ENCODE measurements at regions not wholly inside any gene's neighbourhood (a gene's known extent, or its start where the extent isn't known, plus 50 kb on each side); places are given as distances from the start of the nearest gene placed in this dataset.

GRCh38 chr2:11945139-11946126 is 199.0 kb downstream of the LPIN1 start:
- intact Hi-C loops (cut with micrococcal nuclease), result loop anchor here (2.0 kb wide), 1 partner anchor 87 kb away; no protein-coding TSS in a partner anchor
- Histone ChIP-seq H3K4me3 (ENCODE audit: control extremely low read depth in 1 of 5, extremely low read depth in 1 of 5, insufficient read depth in 1 of 5, low read depth in 2 of 5, low read length in 4 of 5) (peak overlapping the region in 4 of 5 experiments; percentile 1 to 46 (median 16)), H3K9me3 (ENCODE audit: control extremely low read depth in 1 of 3, control insufficient read depth in 2 of 3, insufficient read depth in 1 of 3, low read length in 2 of 3) (no peaks in the 10 kb centered on the region), H3K79me2 (ENCODE audit: control insufficient read depth, insufficient read depth, low read length) (no peaks in the 10 kb centered on the region), H2AFZ (ENCODE audit: insufficient read depth, low read depth, low read length, poor library complexity, severe bottlenecking) (peak overlapping the region; percentile 67), H4K20me1 (ENCODE audit: control insufficient read depth, insufficient read depth, low read length, poor library complexity, severe bottlenecking) (no peaks in the 10 kb centered on the region), H3K36me3 (replicated peaks in 1 of 2; ENCODE audit: control extremely low read depth in 1 of 2, control insufficient read depth in 1 of 2, extremely low read depth in 1 of 2, insufficient read depth in 2 of 2, low read length in 1 of 2) (no peaks in the 10 kb centered on the region), H3K27me3 (replicated peaks in 1 of 4; ENCODE audit: control extremely low read depth in 1 of 4, control insufficient read depth in 3 of 4, insufficient read depth in 4 of 4, low read length in 3 of 4) (no peaks in the 10 kb centered on the region), H3K9ac (ENCODE audit: low read length) (peak overlapping the region; percentile 42), H3K4me2 (replicated peaks; ENCODE audit: low read depth, low read length, poor library complexity, severe bottlenecking) (peak overlapping the region; percentile 59), H3K4me1 (ENCODE audit: control insufficient read depth in 2 of 2, insufficient read depth in 2 of 2, low read length in 2 of 2) (peaks cover 21 to 26% of the 10 kb centered on the region in 2 donors), H3K27ac (ENCODE audit: low read length in 2 of 2) (peak overlapping the region; percentile 53 to 75)
- ChIA-PET CTCF (interaction anchor here (1.2 kb wide), 1 partner anchor 24 kb away, joined by 3 read pairs; no protein-coding TSS in a partner anchor), POLR2A (no interaction called here)
- no peaks in the 10 kb centered on the region for H3K27me3 Mint-ChIP-seq
- TF ChIP-seq EZH2 (IDR thresholded peaks at IDR 0.05; ENCODE audit: borderline replicate concordance, insufficient read depth, low read depth, low read length, poor library complexity, severe bottlenecking), result no peak
- TF ChIP-seq CTCF (IDR thresholded peaks at IDR 0.05), result no peak
- peak overlapping the region; percentile 95 for H3K27ac Mint-ChIP-seq
- peak; percentile 67 for ATAC-seq (ENCODE audit: low read depth)
- peak; percentile 54 for DNase-seq
- H3K4me1 Mint-ChIP-seq, result peaks cover 31% of the 10 kb centered on the region
- peak overlapping the region; percentile 84 for H3K4me3 Mint-ChIP-seq
- H3K9me3 Mint-ChIP-seq (ENCODE audit: insufficient read depth), result no peaks in the 10 kb centered on the region
- 29% methylated on average over 3 of the region's 5 CpGs for WGBS (ENCODE audit: insufficient coverage)

GRCh38 chr2:11947956-11948355 is 201.5 kb downstream of the LPIN1 start:
- H3K4me3 Mint-ChIP-seq, result no peak overlapping the region
- Histone ChIP-seq H3K79me2 (ENCODE audit: control insufficient read depth, insufficient read depth, low read length) (no peaks in the 10 kb centered on the region), H3K27me3 (replicated peaks in 1 of 4; ENCODE audit: control extremely low read depth in 1 of 4, control insufficient read depth in 3 of 4, insufficient read depth in 4 of 4, low read length in 3 of 4) (no peaks in the 10 kb centered on the region), H3K36me3 (replicated peaks in 1 of 2; ENCODE audit: control extremely low read depth in 1 of 2, control insufficient read depth in 1 of 2, extremely low read depth in 1 of 2, insufficient read depth in 2 of 2, low read length in 1 of 2) (no peaks in the 10 kb centered on the region), H3K9ac (ENCODE audit: low read length) (no peak overlapping the region), H3K27ac (ENCODE audit: low read length in 2 of 2) (no peak overlapping the region), H3K4me3 (ENCODE audit: control extremely low read depth in 1 of 5, extremely low read depth in 1 of 5, insufficient read depth in 1 of 5, low read depth in 2 of 5, low read length in 4 of 5) (no peak overlapping the region), H3K4me2 (replicated peaks; ENCODE audit: low read depth, low read length, poor library complexity, severe bottlenecking) (no peak overlapping the region), H3K9me3 (ENCODE audit: control extremely low read depth in 1 of 3, control insufficient read depth in 2 of 3, insufficient read depth in 1 of 3, low read length in 2 of 3) (no peaks in the 10 kb centered on the region), H3K4me1 (ENCODE audit: control insufficient read depth in 2 of 2, insufficient read depth in 2 of 2, low read length in 2 of 2) (peaks cover 21 to 28% of the 10 kb centered on the region in 2 donors), H4K20me1 (ENCODE audit: control insufficient read depth, insufficient read depth, low read length, poor library complexity, severe bottlenecking) (no peaks in the 10 kb centered on the region), H2AFZ (ENCODE audit: insufficient read depth, low read depth, low read length, poor library complexity, severe bottlenecking) (no peak overlapping the region)
- 100% methylated on average over 2 of the region's 4 CpGs for WGBS (ENCODE audit: insufficient coverage)
- intact Hi-C loops (cut with micrococcal nuclease), result no loop called here
- DNase-seq (no peak), ATAC-seq (ENCODE audit: low read depth) (no peak)
- no peaks in the 10 kb centered on the region for H3K27me3 Mint-ChIP-seq
- TF ChIP-seq CTCF (IDR thresholded peaks at IDR 0.05), result no peak
- no peak for TF ChIP-seq EZH2 (IDR thresholded peaks at IDR 0.05; ENCODE audit: borderline replicate concordance, insufficient read depth, low read depth, low read length, poor library complexity, severe bottlenecking)
- H3K4me1 Mint-ChIP-seq, result peaks cover 32% of the 10 kb centered on the region
- H3K27ac Mint-ChIP-seq, result no peak overlapping the region
- no peaks in the 10 kb centered on the region for H3K9me3 Mint-ChIP-seq (ENCODE audit: insufficient read depth)
- ChIA-PET CTCF (no interaction called here), POLR2A (interaction anchor here (0.7 kb wide), 1 partner anchor 30 kb away, joined by 3 read pairs; no protein-coding TSS in a partner anchor)

Measured in B cell (primary cell).